ENCODE measurements at regions not wholly inside any gene's neighbourhood (a gene's known extent, or its start where the extent isn't known, plus 50 kb on each side); places are given as distances from the start of the nearest gene placed in this dataset.

DNA sequence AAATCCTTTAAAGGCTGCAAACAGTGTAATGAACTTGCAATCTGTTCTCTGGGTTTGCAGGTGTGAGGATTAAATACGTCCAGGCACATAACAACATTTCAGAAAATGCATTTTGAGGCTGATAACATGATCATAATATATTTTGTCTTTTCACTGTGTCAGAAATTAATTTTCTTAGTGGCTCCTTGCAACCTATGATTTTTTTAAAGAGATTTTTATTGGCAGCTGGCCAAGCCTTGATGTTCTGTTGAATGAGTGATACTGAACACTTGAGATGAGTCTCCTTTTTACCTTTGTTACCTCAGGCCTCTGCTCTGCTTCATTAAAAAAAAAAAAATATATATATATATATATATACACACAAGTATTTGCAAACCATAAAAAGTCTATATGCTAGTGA, 68.2 kb upstream of the TENM3 start:
- Histone ChIP-seq H3K9ac (ENCODE audit: low read length) (no peak overlapping the region), H3K36me3 (replicated peaks; ENCODE audit: insufficient read depth, low read length) (no peaks in the 10 kb centered on the region), H3K9me2 (replicated peaks; ENCODE audit: insufficient read depth, low read length) (no peaks in the 10 kb centered on the region), H4K20me1 (ENCODE audit: insufficient read depth, low read length) (no peaks in the 10 kb centered on the region), H3K9me3 (replicated peaks; ENCODE audit: insufficient read depth, low read length) (no peaks in the 10 kb centered on the region), H3K27me3 (replicated peaks; ENCODE audit: insufficient read depth, low read length) (no peaks in the 10 kb centered on the region), H3F3A (ENCODE audit: insufficient read depth, low read length) (no peaks in the 10 kb centered on the region), H2AFZ (ENCODE audit: low read length) (no peak overlapping the region), H3K79me2 (ENCODE audit: low read length) (no peaks in the 10 kb centered on the region), H3K27ac (ENCODE audit: low read length) (no peak overlapping the region), H3K4me3 (ENCODE audit: low read length) (no peak overlapping the region), H3K4me2 (ENCODE audit: low read depth, low read length) (no peak overlapping the region), H3K4me1 (ENCODE audit: low read length) (no peaks in the 10 kb centered on the region)
- TF ChIP-seq EZH2phosphoT487 (IDR thresholded peaks at IDR 0.05; ENCODE audit: low read length) = no peak
- TF ChIP-seq EZH2 (optimal IDR thresholded peaks at IDR 0.05; ENCODE audit: low read depth, low read length) = no peak
- TF ChIP-seq, protein P1, sequence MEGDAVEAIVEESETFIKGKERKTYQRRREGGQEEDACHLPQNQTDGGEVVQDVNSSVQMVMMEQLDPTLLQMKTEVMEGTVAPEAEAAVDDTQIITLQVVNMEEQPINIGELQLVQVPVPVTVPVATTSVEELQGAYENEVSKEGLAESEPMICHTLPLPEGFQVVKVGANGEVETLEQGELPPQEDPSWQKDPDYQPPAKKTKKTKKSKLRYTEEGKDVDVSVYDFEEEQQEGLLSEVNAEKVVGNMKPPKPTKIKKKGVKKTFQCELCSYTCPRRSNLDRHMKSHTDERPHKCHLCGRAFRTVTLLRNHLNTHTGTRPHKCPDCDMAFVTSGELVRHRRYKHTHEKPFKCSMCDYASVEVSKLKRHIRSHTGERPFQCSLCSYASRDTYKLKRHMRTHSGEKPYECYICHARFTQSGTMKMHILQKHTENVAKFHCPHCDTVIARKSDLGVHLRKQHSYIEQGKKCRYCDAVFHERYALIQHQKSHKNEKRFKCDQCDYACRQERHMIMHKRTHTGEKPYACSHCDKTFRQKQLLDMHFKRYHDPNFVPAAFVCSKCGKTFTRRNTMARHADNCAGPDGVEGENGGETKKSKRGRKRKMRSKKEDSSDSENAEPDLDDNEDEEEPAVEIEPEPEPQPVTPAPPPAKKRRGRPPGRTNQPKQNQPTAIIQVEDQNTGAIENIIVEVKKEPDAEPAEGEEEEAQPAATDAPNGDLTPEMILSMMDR (IDR thresholded peaks at IDR 0.05; ENCODE audit: low read length) = no peak
- DNase-seq = no peak

DNA sequence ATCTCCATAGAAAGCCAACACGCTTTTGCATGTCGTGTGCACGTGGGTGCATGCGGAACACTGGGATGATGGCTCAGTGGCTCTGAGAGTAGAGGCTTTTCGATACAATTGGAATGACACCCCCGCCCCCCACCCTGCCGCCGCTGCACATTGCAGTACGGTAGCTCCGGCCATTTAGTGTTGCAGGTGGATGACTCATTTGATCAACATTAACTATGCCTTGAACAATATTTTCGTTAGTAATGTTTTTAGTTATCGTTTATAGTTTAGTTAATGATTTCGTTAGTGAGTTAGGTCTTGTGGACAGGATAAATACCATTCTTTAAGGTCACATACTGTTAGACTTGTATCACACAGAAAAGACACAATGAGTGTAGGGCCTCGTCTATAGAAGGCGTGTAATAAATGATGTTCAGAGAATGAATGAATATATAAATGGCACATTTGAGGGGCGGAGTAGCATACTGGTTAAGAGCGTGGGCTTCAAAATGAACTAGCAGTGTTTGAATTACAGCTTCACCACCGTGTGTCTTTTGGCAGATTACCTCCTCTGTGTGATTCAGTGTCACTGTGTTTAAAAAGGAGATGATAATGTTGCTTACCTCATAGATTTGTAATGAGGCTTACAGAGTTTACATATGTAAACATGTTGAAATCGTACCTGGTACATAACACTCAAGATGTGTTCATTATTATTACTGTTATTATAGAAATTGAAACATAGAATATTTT, 67.2 kb upstream of the TENM3 start:
- no peaks in the 10 kb centered on the region for H3K9me3 ChIP-seq (replicated peaks; ENCODE audit: insufficient read depth, low read length)
- no peaks in the 10 kb centered on the region for H4K20me1 ChIP-seq (ENCODE audit: insufficient read depth, low read length)
- no peaks in the 10 kb centered on the region for H3K79me2 ChIP-seq (ENCODE audit: low read length)
- H2AFZ ChIP-seq (ENCODE audit: low read length) = no peak overlapping the region
- H3K4me2 ChIP-seq (ENCODE audit: low read depth, low read length) = no peak overlapping the region
- no peaks in the 10 kb centered on the region for H3F3A ChIP-seq (ENCODE audit: insufficient read depth, low read length)
- no peak overlapping the region for H3K27ac ChIP-seq (ENCODE audit: low read length)
- H3K4me1 ChIP-seq (ENCODE audit: low read length) = no peaks in the 10 kb centered on the region
- no peak overlapping the region for H3K9ac ChIP-seq (ENCODE audit: low read length)
- TF ChIP-seq EZH2 (optimal IDR thresholded peaks at IDR 0.05; ENCODE audit: low read depth, low read length) (no peak), EZH2phosphoT487 (IDR thresholded peaks at IDR 0.05; ENCODE audit: low read length) (no peak)
- TF ChIP-seq, protein P1 (IDR thresholded peaks at IDR 0.05; ENCODE audit: low read length) = no peak
- H3K4me3 ChIP-seq (ENCODE audit: low read length) = no peak overlapping the region
- no peaks in the 10 kb centered on the region for H3K27me3 ChIP-seq (replicated peaks; ENCODE audit: insufficient read depth, low read length)
- H3K36me3 ChIP-seq (replicated peaks; ENCODE audit: insufficient read depth, low read length) = no peaks in the 10 kb centered on the region
- H3K9me2 ChIP-seq (replicated peaks; ENCODE audit: insufficient read depth, low read length) = no peaks in the 10 kb centered on the region
- DNase-seq = no peak

DNA sequence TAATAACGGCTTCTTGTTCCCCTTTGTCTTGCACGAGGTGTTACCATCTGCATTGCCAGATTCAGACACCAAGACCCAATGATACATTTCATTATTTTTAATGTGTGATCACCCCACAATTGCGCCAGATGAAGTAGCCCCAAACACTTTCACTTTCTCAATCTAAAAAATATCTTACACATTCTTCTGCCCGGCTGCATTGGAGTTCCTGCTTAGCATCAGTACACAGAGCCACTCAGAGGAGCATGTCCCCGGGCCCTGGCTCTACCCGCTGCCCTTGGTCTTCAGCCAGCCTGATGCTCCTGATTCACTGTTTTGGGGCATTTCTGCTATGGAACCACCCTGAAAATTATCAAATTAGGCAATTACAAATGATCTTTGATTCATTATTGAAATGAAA, 66.0 kb upstream of the TENM3 start:
- no peak for DNase-seq
- Histone ChIP-seq H3K9me2 (replicated peaks; ENCODE audit: insufficient read depth, low read length) (no peaks in the 10 kb centered on the region), H3K27me3 (replicated peaks; ENCODE audit: insufficient read depth, low read length) (no peaks in the 10 kb centered on the region), H3K79me2 (ENCODE audit: low read length) (no peaks in the 10 kb centered on the region), H4K20me1 (ENCODE audit: insufficient read depth, low read length) (no peaks in the 10 kb centered on the region), H3K4me2 (ENCODE audit: low read depth, low read length) (no peak overlapping the region), H2AFZ (ENCODE audit: low read length) (no peak overlapping the region), H3K9me3 (replicated peaks; ENCODE audit: insufficient read depth, low read length) (no peaks in the 10 kb centered on the region), H3F3A (ENCODE audit: insufficient read depth, low read length) (no peaks in the 10 kb centered on the region), H3K4me3 (ENCODE audit: low read length) (no peak overlapping the region), H3K4me1 (ENCODE audit: low read length) (no peaks in the 10 kb centered on the region), H3K36me3 (replicated peaks; ENCODE audit: insufficient read depth, low read length) (no peaks in the 10 kb centered on the region), H3K9ac (ENCODE audit: low read length) (no peak overlapping the region), H3K27ac (ENCODE audit: low read length) (no peak overlapping the region)
- TF ChIP-seq EZH2phosphoT487 (IDR thresholded peaks at IDR 0.05; ENCODE audit: low read length) = no peak
- no peak for TF ChIP-seq EZH2 (optimal IDR thresholded peaks at IDR 0.05; ENCODE audit: low read depth, low read length)
- TF ChIP-seq, protein P1 (IDR thresholded peaks at IDR 0.05; ENCODE audit: low read length) = no peak

Measured in MM.1S (cell line).